ENCODE measurements at regions not wholly inside any gene's neighbourhood (a gene's known extent, or its start where the extent isn't known, plus 50 kb on each side); places are given as distances from the start of the nearest gene placed in this dataset.

DNA sequence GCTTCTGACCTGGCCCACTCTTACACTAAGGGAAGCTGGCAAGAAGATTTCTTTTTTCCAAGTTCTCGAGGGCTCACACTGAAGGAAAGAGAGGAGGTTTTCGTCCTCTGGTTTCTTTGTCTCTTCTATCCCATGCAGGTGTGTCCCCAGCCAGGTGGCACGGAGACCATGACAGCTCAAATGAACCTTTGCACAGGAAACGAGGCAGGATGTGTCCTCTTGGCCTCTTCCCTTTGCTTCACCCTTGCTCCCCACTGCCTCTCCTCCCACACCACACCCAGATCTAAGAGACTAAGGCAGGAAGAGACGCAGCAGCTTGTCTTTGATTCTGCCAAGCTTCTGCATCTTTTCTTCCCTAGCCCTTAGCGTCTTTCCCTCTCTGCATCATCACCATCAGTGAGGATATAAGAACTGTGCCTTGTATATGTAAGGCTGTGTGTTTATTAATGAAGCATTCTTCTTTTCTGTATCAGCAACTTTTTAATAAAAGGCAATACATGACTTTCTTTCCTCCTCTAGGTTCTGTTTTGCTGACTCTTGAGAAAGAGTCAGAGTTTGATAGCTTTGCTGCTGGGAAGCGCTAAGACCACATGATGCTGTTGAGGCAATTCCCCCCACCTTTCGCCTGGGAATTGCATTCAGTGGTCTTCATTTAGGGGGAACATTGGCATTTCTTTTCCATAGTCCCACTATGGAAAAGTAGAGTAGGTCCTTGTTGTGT, 56.0 kb upstream of the PARVA start:
- no peak for TF ChIP-seq CTCF (IDR thresholded peaks at IDR 0.05; ENCODE audit: low read depth, low read length)
- Histone ChIP-seq H3K9me3 (ENCODE audit: severe bottlenecking) (peaks cover 11% of the 10 kb centered on the region), H3K4me3 (ENCODE audit: low read depth, low read length) (no peak overlapping the region), H3K27me3 (ENCODE audit: insufficient read depth, low read depth, severe bottlenecking) (no peaks in the 10 kb centered on the region), H3K27ac (no peak overlapping the region), H3K36me3 (no peaks in the 10 kb centered on the region)
- DNase-seq, result no peak

DNA sequence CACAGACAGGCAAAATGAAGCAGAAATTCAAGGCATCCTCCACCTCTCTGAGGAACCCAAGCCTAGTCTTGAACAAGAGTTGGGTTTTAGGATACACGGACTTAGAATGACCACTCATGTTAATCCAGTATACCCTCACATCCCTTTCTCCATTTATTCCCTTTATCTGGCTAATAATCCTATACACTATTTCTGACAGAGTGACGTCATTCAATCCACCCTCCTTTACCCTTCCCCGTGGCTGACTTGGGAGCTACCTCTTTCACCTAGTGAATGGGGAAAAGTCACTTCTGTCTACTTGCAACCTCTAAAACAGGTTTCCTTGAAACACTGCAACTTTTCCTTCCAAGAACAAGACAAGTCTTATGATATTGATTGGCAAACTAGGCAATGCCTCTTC, 52.8 kb upstream of the PARVA start:
- no peaks in the 10 kb centered on the region for H3K9me3 ChIP-seq (ENCODE audit: severe bottlenecking)
- no peak overlapping the region for H3K4me3 ChIP-seq (ENCODE audit: low read depth, low read length)
- no peak overlapping the region for H3K27ac ChIP-seq
- H3K36me3 ChIP-seq, result no peaks in the 10 kb centered on the region
- no peaks in the 10 kb centered on the region for H3K27me3 ChIP-seq (ENCODE audit: insufficient read depth, low read depth, severe bottlenecking)
- DNase-seq, result no peak
- no peak for TF ChIP-seq CTCF (IDR thresholded peaks at IDR 0.05; ENCODE audit: low read depth, low read length)
